Astrocyte of the spinal cord (primary cell): ENCODE measurements at regions not wholly inside any gene's neighbourhood (a gene's known extent, or its start where the extent isn't known, plus 50 kb on each side); places are given as distances from the start of the nearest gene placed in this dataset.
A peak's percentile ranks its signal among the peaks of the same experiment; 100 is the strongest.

Experiments
- DNase-seq: peaks from one replicate; pipeline ENCODE4 v3.0.0; 2011; ENCODE audit warnings: low read depth, low spot score
- H3K4me3 ChIP-seq: 2 replicates; pipeline ENCODE4 v1.5.1; 2011; ENCODE audit warnings: low read depth, mild to moderate bottlenecking, low read length, moderate library complexity
- CTCF ChIP-seq: IDR thresholded peaks from 2 replicates; pipeline ENCODE4 v1.5.1; 2012; ENCODE audit warnings: low read depth, mild to moderate bottlenecking, low read length, inconsistent platforms
- in situ Hi-C: cut with HindIII; loops from 2 replicates; pipeline ENCODE4 v1.10.0; 2017; ENCODE audit warnings: low sequenced_read_pairs

- TF ChIP-seq CTCF, result no peak
- no peak for DNase-seq
- in situ Hi-C loops, result no loop called here
- no peak overlapping the region for H3K4me3 ChIP-seq
These were observed 84.9 kb downstream of the AVPR1A start for GRCh38 chr12:63066136-63066535.

GRCh38 chr12:63064080-63064479 is 86.9 kb downstream of the AVPR1A start:
- no peak for TF ChIP-seq CTCF
- peak; percentile 24 for DNase-seq
- H3K4me3 ChIP-seq, result no peak overlapping the region
- in situ Hi-C loops, result no loop called here

- no peak overlapping the region for H3K4me3 ChIP-seq
- TF ChIP-seq CTCF, result no peak
- no peak for DNase-seq
- in situ Hi-C loops, result no loop called here
These were observed 94.4 kb downstream of the AVPR1A start for GRCh38 chr12:63056649-63057048.

- DNase-seq, result no peak
- no peak for TF ChIP-seq CTCF
- in situ Hi-C loops, result no loop called here
- no peak overlapping the region for H3K4me3 ChIP-seq
These were observed 98.3 kb downstream of the AVPR1A start for GRCh38 chr12:63052696-63053095.

GRCh38 chr12:63047146-63047545 is 103.9 kb downstream of the AVPR1A start:
- no peak for DNase-seq
- no peak overlapping the region for H3K4me3 ChIP-seq
- in situ Hi-C loops, result no loop called here
- TF ChIP-seq CTCF, result no peak

- no peak overlapping the region for H3K4me3 ChIP-seq
- TF ChIP-seq CTCF, result no peak
- in situ Hi-C loops, result no loop called here
- peak; percentile 89 for DNase-seq
These were observed 105.8 kb downstream of the AVPR1A start for GRCh38 chr12:63045020-63045860.
